Stimulated activated CD4-positive, alpha-beta T cell treated with anti-CD3 and anti-CD28 coated beads, Interleukin-4, amount 100 ng/mL, for 48 hours (primary cell): ENCODE measurements at regions not wholly inside any gene's neighbourhood (a gene's known extent, or its start where the extent isn't known, plus 50 kb on each side); places are given as distances from the start of the nearest gene placed in this dataset.
"Not testable (repeated sequence)": the region's sequence is repeated elsewhere in the genome, so short reads cannot be mapped to it uniquely, and the experiment has no call there.

ENCODE experiments used
- DNase-seq, 2 donors: peaks; one replicate each; pipeline ENCODE4 v3.0.0-alpha.2; 2020; ENCODE audit warnings: low read depth in 2 of 2

DNA sequence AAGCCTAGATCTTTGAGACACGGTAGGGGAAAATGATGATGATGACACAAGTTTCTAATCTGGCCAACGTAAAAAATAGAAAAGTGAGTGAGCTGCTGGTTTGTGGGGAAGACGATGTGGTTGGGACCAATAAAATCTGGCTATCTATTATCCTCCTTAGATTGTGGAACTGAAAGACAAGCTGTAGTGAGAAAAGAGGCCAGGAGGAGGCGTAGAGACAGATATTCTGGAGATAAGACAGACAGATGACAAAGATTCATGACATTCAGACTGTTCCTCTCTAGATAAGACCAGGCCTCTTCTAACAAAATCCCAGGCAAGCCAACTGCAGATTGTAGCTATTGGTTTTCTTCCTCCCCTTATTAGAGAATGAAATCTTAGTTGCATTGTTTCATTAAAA lies 376.3 kb upstream of the UBE2E3 start:
- peak in 1 of 2 donors; percentile 2 for DNase-seq

DNA sequence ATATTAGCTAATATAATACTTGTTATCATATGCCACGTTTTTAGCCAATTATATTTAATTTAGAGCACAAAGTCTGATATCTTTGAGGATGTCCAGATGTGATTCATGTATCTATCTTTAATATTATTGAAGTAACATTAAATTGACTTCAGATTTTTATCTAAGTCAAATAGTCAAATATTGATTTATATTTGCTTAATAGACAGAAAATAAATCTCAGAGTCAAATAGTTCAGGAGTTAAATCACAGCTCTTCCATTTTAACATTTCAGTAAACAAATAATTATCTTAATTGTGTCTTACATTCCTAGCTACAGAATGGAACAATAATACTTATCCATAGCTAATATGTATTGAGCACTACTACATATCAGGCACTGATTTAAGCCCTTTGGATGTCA lies 379.4 kb upstream of the UBE2E3 start:
- no peak for DNase-seq

- DNase-seq = no peak
Measured at GRCh38 chr2:180599804-180600203, 380.6 kb upstream of the UBE2E3 start.

GRCh38 chr2:180597179-180597578 lies 383.2 kb upstream of the UBE2E3 start:
- DNase-seq = no peak

GRCh38 chr2:180596453-180596852 lies 384.0 kb upstream of the UBE2E3 start:
- no peak for DNase-seq

DNA sequence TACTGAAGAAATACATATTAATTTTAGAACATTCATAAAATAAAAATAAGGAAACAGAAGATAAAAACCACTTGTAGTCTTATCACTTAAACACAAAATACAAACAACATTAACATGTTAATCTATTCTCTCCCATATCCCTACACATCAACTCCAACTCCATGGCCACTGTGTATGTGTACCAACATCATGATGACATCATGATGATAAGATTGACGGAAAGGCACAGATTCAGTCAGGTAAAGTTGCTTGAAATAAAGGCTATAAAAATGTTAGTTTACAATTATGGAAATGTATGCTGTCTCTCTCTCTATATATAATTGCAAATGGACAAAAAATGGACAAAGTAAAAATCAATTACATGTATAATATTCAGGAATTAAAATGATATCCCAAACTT lies 388.5 kb upstream of the UBE2E3 start:
- DNase-seq = no peak

GRCh38 chr2:180591093-180591781 lies 389.2 kb upstream of the UBE2E3 start:
- not testable (repeated sequence) for DNase-seq

GRCh38 chr2:180583441-180584140 lies 396.8 kb upstream of the UBE2E3 start:
- DNase-seq = no peak

- DNase-seq = no peak
Measured at GRCh38 chr2:180579388-180579787, 401.0 kb upstream of the UBE2E3 start.

GRCh38 chr2:180578441-180578840 lies 402.0 kb upstream of the UBE2E3 start:
- DNase-seq = no peak

GRCh38 chr2:180577567-180577966 lies 402.8 kb upstream of the UBE2E3 start:
- DNase-seq = no peak

DNA sequence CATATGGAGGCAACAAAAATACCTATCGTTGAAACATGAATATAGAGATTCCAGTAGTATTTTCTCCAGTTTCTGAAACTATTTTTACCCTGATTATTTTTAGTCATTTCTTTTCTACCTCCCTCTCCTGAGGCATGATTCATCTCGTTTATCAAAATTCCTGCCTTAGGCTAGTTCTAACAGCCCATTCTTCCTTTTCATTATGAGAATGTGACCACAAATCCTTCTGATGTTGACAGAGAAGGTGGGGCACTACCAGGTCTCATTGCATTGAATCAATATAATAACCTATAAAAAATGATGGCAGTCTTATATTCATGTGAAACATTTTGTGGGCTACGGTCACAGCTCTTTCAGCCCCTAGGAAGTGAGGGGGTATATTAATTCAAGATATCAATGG lies 406.5 kb upstream of the UBE2E3 start:
- no peak for DNase-seq

DNA sequence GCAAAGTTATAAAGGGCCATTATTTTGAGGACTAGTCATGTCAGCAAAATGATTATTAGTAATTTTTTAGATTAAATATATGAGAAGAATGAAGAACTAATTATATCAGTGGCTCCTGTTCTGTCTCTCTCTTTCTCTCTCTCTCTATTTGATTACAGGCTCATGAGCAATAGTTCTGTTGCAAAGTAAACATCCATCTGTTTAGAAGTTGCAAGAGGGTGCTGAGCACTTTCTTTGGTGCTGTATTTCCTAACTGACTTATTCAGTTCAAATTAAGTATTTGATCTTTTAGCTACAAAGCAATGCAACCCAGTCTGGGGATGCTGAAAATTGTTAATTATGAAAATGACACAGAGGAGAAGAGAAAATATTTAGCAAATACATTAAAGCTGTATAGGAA lies 408.1 kb upstream of the UBE2E3 start:
- DNase-seq = no peak

DNA sequence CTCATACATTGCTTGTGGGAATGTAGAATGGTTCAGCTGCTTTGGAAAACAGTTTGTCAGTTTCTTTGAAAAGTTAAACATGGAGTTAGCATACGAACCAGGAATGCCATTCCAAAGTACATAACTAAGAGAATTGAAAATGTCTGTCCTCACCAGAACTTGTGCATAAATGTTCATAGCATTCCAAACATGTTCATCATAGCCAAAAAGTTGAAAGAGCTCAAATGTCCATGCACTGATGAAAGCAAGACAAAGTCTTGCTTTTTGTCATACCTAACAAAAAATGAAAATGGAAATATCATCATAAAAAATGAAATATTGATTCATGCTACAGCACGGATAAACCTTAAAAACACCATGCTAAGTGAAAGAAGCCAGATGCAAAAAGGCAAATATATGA lies 408.8 kb upstream of the UBE2E3 start:
- DNase-seq = no peak

DNA sequence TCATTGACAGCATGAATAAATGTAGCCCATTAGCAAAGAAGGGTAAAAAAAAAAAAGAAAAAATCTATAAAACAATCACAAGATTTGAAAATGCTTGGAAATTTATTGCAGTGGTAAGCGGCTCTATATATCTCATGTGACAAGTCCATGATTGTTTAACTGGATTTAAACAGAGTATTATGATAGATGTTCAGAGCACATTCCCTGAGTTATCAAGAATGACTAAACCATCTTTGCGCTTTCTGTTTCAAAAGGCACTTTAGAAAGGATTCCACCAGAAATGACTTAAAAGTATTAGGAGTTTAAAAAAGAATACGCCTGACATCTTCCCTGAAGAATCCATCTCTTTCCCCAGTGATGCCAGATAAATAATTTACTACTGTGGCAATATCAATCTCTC lies 409.5 kb upstream of the UBE2E3 start:
- DNase-seq = no peak

DNA sequence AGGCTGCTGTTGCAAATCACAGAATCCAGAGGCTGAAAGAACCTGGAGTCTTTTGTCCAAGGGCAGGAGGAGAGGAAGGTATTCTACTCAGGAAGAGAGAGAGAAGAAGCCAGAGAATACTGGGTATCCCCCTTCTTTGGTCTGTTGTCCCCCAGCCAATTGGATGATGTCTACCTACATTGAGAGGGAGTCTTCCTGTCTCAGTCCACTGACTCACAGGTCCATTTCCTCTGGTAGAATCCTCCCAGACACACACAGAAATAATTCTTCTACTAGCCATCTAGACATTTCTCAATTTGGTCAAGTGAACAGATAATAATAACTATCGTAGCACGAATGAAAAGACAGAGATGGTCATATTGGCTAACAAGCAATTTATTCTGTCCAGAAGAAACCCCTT lies 416.4 kb upstream of the UBE2E3 start:
- no peak for DNase-seq

DNA sequence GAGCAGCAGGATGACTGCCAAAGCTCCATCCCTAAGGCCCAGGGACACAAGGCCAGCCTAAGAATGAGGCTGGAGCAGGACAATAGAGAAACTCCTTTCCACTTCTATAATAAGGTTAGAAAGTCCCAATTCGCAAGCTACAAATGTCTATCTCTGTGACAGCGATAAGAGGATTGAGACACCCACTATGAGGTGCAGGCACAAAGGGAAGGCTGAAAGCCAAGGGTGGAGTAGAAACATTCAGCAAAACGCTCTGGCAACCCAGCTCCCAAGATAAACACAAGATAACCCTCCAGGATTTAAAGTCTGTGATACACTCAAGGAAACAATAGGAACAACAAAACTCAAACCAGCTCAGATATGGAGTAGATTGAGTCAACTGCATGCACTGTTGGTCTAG lies 418.0 kb upstream of the UBE2E3 start:
- DNase-seq = no peak

DNA sequence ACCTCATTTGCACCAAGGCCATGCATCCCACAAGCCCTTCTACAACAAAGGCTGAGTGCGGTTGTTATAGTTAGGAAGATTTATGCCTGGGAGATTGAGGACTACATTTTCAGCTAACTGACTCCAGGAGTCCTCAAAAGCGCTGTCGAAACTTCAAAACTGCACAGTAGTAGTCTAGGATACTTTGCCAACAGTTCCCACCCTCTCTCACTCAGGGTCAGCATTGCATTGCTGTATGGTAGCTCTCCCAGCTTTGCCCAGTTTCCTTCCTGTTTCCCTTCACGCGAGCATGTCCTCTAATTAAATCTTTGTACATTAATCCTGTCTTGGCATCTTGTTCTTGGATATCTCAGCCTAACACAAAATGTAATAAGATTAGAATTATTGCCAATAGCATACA lies 420.6 kb upstream of the UBE2E3 start:
- no peak for DNase-seq

- no peak for DNase-seq
Measured at GRCh38 chr2:180559038-180559437, 421.4 kb upstream of the UBE2E3 start.

DNA sequence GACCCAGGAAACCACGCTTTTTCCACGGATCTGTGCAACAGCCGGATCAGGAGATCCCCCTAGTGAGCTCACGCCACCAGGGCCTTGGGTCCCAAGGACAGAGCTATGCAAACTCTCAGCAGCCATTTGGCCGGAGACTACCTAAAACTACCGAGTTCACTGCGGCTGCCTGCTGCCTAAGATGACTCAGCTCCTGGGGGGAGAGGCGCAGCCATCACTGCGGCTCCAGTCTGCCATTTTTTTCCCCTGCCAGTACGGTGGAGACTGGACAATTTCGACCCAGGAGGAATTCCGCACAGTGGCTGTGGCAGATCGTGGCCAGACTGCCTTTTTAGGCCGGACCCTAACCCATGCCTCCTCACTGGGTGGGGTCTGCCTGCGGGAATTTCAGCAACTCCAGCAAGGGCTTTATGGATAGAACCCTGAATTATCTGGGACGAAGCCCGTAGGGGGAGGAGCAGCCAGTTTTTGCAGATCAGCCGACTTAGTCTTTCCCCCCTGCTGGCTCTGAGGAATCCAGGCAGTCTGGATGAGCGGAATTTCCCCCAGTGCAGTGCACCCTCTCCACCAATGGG lies 424.9 kb upstream of the UBE2E3 start:
- no peak for DNase-seq

GRCh38 chr2:180554330-180554729 lies 426.1 kb upstream of the UBE2E3 start:
- no peak for DNase-seq

DNA sequence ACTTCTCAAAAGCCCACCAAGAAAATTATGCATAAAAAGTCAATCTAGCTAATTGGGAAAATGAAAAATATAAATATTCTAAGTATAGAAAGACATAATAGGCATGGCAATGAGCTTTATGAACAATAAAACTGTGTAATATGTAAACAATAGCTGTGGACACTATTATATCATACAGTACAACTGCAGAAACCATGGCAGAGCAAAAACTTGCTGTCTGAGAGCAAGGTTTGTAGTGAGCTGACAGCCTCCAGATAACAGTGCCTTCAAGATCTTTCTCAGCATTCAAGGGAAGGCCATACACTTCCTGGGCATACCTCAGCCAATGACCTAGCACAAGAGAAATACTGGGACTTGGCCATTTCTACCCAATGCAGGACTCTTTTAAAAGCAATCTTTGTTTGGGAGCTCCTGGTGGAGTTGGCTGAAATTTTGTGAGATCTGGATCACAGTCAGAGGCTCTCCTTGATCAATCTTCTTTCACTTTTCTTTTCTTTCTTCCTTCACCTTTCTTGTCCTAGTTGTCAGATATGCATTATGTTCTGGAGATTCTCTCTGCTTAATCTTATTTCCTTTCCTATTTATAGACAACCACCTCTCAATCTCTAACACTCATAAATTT lies 427.2 kb upstream of the UBE2E3 start:
- DNase-seq = no peak

DNA sequence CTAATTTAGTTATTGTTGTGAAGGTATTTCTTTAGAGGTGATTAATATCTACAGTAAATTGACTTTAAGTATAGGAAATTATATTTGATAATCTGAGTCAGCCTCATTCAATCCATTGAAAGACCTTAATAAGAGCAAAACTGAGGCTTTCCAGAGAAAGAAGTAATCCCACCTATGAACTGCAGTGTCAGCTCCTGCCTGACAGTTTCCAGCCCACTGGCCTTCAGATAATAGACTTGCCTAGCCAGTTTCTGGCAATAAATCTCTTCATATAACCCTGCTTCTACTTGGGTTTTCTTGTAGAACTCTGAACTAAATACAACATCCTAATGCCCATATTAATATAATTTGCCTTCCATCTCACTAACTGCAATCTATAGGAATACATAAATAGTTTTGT lies 437.9 kb upstream of the UBE2E3 start:
- DNase-seq = no peak
